SU-DHL-6 (cell line): ENCODE measurements at regions not wholly inside any gene's neighbourhood (a gene's known extent, or its start where the extent isn't known, plus 50 kb on each side); places are given as distances from the start of the nearest gene placed in this dataset.
"Not testable (repeated sequence)": the region's sequence is repeated elsewhere in the genome, so short reads cannot be mapped to it uniquely, and the experiment has no call there.

ENCODE experiments used
- CTCF ChIP-seq: fragments of 200-600 bp; sonication (generic); IDR thresholded peaks from one replicate; pipeline ENCODE4 v1.5.1; 2017; ENCODE audit warnings: antibody characterized with exemption, mild to moderate bottlenecking, low read length, moderate library complexity; ENCODE audit not compliant: insufficient read depth, poor library complexity, severe bottlenecking
- EZH2phosphoT487 ChIP-seq: fragments of 200-600 bp; sonication (generic), shearing (Covaris generic); conservative IDR thresholded peaks from 2 replicates; pipeline ENCODE4 v1.6.1; 2018; ENCODE audit warnings: mild to moderate bottlenecking, antibody characterized with exemption, low read length, moderate library complexity, mixed read lengths

DNA sequence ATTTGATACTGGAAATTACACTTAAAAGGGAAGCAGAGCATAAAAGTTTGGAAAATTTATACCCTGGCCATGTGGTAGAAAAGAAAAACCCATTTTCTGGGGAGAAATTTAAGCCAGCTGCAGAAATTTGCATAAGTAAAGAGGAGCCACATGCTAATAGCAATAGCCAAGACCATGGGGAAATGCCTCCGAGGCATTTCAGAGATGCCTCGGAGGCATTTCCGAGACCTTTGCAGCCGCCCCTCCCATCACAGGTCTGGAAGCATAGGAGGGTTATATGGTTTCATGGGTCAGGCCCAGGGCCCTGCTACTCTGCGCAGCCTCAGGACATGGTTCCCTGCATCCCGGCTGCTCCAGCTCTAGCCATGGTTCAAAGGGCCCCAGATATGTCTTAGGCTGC is 49.9 kb upstream of the NBPF11 start:
- TF ChIP-seq CTCF, EZH2phosphoT487: not testable (repeated sequence)
